ENCODE measurements at regions not wholly inside any gene's neighbourhood (a gene's known extent, or its start where the extent isn't known, plus 50 kb on each side); places are given as distances from the start of the nearest gene placed in this dataset.
"Not testable (repeated sequence)": the region's sequence is repeated elsewhere in the genome, so short reads cannot be mapped to it uniquely, and the experiment has no call there.

DNA sequence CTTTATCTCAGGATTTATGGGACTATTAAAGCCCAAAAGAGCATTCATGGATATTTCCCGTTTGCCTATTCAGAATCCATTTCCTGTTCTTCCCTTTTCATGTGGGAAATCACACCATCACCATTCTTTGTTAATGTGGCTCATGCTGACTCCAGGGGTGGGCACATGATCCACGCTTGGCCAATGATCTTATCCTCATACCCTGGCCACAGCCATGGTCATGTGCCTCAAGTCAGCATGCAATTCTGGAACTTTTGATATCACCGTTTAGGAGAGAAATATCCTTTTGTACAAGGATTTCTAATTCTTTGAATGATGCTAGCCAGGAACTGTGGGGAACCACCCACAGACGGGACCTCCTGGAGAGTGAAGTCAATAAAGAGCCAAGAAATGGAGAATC lies 272.2 kb downstream of the PRELID2 start:
- DNase-seq = no peak

DNA sequence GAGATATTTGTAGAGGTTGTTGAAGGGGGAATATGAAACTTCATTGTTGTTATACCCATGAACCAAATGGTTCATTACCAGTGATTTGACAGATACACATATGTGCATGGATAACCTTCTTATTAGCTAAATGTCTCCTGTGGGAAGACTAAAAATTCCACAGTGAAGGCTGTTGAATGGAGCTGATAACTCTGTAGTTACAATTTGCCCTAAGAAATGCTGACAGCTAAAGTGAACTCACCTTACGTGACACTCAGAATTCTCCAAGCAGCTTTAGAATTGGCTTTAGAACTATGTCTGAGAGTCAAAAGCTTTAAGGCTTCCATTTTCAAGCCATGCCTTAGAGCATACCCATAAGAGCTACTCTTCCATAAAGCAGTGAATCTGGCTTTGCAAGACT lies 276.9 kb downstream of the PRELID2 start:
- DNase-seq = no peak

DNA sequence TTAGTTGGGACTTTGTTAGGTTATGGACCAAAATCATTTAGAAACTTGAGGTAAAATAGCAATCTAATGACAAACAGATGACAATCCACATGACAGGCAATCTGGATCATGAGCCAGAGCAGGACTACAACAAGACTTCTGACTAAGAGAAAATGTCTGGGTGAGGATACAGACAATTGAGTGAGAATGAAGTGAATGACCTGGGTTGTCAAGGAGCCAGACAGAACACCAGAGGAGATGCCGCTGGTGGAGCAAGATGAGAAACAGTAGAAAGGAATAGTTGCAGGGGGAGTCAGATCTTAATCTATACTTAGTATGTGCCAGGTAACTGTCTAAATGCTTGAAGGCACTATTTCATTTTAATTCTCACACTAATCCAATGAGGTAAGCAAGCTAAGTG lies 277.8 kb downstream of the PRELID2 start:
- DNase-seq = no peak

DNA sequence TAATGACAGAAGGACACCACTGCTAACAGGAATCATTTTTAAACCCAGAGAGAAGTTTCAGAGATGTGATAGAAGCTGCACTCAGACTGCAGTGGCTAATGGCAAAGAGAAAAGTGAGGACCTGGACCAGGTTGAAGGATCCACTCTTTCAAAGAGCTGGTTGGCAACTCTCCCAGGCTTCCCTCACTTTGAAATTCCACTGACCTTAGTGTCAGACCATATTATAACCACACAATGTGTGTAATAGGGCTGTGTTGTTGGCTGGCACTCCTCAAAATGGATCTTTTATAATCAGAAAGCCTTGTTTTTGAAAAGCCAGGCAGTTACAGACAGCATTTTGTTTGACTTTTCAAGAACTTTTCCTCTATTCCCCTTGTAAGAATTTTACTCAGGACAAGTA lies 280.7 kb downstream of the PRELID2 start:
- no peak for DNase-seq

GRCh38 chr5:145553177-145553576 lies 282.0 kb downstream of the PRELID2 start:
- no peak for DNase-seq

DNA sequence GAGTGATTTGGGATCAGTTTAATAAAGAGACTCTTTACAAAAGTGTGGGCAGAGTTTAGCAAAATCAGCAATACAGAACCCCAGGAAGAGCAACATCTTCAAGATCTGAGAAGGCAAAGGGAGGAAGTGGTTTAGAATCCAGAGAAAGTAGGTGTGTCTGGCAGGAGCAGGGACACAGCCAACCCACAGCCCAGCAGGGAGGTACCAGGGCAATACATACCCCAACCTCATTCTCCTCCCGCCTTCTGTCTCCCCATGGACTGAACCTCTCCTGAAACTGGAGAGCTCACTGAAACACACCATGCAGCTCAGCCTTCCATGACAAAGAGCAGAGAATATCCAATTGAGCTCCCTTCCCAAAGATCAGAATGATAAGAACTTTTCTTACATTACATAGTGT lies 283.4 kb downstream of the PRELID2 start:
- DNase-seq = no peak

DNA sequence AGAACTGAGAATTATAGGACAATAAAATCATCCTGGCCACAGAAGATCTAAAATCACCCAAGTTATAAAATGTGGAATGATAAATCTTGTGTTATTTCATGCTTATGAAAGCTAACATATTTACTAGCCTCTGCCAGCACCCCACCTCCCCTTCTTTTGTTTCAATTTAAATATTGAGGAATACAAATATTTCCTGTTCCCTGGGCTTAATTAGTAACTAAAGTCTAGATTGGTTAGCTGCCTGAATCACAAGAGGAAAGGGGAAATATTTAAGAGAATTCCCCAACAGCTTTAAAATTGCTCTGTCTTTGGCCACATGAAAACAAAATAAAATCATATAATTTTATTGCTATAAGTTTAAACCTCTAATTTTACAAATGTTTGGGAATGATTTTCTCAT lies 287.0 kb downstream of the PRELID2 start:
- DNase-seq = no peak

GRCh38 chr5:145544401-145544800 lies 290.7 kb downstream of the PRELID2 start:
- no peak for DNase-seq

DNA sequence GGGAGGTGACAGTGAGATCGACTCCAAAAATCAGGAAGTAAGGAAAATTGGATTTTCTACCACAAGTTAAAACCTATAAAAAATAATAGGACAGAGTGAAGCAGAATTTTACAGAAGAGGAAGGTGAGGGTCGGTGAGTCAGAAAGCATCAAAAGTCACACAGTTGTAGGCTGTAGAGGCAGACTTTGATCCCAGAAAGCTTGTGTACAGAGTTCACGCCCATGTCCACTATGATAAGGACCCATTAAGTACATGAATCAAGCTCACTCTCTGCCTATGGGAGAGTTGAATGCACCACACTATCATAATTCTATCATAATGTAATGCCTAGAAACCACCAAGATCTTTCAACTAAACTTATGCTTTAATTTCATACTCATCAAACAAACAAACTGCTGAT lies 291.2 kb downstream of the PRELID2 start:
- no peak for DNase-seq

DNA sequence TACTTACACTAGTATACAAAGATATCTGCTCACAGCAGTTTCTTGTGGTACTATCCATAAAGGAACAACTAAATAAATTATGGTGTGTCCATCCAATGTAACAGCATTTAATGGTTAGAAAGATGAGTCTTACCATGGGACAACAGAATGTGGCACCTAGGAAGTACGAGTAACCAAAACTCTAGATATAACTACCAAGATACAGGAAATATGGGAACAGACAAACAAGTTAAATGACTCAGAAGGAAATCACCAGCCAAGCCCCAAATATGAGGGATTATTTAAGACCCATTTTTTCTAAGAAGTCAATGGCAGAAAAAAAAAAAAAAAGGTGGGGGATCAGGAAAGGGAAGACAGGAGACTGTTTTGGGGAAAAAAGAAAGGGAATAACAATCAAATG lies 294.8 kb downstream of the PRELID2 start:
- no peak for DNase-seq

GRCh38 chr5:145539201-145539600 lies 295.9 kb downstream of the PRELID2 start:
- DNase-seq = no peak

GRCh38 chr5:145536133-145536532 lies 299.0 kb downstream of the PRELID2 start:
- no peak for DNase-seq

GRCh38 chr5:145531038-145531734 lies 304.0 kb downstream of the PRELID2 start:
- DNase-seq = no peak

- DNase-seq = no peak
Measured at GRCh38 chr5:145521523-145521922, 313.6 kb downstream of the PRELID2 start.

GRCh38 chr5:145521066-145521465 lies 314.1 kb downstream of the PRELID2 start:
- no peak for DNase-seq

- DNase-seq = no peak
Measured at GRCh38 chr5:145520335-145520734, 314.8 kb downstream of the PRELID2 start.

DNA sequence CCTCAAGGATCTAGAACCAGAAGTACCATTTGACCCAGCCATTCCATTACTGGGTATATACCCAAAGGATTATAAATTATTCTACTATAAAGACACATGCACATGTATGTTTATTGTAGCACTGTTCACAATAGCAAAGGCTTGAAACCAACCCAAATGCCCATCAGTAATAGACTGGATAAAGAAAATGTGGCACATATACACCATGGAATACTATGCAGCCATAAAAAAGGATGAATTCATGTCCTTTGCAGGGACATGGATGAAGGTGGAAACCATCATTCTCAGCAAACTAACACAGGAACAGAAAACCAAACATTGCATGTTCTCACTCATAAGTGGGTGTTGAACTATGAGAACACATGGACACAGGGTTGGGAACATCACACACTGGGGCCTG lies 317.6 kb downstream of the PRELID2 start:
- DNase-seq = not testable (repeated sequence)

DNA sequence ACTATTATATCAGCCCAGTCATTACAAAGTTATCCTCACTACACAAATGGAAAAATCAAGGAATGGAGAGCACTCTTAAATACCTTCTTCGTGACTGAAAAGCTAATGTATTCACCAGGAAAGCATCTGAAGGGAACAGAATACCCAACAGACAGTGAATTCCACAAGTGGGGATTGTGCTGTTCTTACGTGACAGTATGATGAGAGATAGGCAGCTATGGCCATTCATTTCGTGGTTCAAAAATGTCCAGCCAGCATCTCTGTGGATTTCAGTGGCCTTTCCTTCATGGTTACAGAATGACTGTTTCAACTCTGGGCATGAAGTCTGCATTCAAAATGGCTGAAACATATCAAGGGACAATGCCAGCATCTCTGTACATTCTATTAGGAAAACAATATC lies 323.8 kb downstream of the PRELID2 start:
- no peak for DNase-seq

GRCh38 chr5:145510769-145511168 lies 324.4 kb downstream of the PRELID2 start:
- DNase-seq = no peak

DNA sequence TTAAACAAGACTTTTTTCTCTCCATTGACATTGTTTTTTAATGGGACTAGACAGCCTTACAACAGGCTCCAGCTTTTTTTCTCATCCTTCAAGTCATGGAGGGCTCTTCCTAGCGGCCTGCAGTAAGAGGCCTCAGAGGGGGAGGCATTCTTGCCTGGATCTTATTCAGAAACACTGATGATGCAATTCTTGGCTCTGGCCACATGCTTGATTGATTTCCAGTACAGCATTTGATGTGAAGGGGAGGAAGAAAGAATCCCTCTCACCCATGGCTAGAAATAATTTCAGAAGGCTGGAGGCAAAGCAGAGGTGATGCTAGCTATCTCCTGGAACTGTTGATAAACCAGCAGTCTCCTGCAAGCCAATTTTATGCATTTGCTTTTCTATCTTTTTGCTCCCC lies 324.8 kb downstream of the PRELID2 start:
- no peak for DNase-seq

DNA sequence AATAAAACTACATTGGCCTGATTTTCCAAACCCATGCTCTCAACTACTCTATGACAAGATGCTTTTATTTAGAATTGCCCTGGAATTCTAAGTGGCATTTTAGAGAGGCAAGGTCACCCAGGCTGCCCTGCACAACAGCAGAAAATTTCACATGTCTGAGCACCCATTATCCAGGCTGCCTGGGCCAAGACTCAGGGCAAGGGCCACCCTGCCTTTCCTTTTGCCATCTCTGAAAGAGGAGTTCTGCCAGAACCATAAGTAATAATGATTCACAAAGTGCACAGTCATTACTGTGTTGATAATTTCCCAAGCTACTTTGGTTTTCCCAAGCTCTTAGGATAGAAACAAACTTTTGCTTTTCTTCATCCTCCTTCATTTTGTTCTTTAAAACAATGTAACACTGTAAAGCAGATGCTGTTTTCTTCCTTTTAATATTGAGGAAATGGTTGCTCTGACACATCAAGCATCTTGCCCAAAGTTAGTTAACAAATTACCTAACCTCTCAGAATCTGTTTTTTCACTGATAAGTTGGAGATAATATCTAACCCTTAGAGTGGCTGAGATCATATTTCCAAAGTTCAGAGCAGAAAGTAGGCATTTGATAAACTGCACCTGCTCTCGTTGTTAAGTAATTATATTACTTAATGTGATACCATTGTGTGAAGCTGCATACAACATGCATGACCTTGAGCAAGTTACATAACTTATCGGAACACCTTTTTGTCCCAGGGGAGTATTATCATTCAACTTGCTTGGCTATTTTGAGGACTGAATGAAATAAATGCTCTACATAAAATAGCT lies 325.6 kb downstream of the PRELID2 start:
- DNase-seq = no peak

DNA sequence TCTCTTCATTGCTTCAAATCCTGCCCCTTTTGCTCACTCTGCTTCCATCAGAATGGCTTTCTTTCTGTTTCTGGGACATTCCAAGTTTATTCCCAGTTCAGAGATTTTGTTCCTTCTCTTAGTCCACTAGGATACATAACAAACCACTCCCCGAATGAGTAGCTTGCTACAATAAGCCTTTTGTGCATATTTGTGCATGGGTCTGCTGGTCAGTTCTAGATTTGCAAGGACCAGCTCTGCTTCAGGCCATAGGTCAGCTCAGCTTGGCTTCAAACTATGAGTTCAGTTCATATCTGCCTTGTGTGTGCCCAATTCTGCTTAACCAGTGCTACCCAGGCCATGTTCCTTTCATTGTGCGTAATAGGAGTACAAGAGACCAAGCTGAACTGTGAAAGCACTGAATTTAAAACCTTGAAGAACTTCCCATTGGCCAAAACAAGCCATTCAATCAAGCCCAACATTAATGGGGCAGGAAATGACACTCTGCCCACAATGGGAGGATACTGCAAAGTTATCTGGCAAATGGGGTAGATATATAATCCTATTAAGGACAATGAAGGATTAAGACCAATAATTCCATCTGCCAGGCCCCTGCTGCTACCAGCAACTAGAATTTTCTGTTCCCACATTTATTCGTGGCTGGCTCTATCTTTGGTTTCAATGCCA lies 328.8 kb downstream of the PRELID2 start:
- DNase-seq = no peak

DNA sequence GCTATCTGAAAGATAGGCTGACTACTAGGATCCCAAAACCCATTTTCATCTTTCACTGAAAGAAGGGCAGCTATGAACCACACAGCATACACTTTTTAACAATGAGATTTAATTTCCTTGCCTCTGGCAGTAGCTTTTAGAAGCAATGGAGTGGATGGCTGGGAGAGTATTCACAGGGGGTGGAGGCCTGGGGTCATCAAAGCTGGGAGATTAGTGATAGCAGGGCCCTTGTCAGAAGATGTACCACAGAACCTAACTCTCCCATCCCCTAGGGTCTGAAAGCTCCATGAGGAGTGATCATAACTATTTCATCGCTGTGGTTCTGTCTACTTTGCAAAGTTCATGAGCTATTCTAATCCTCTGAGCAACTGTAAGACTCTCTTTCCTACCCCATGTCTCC lies 332.2 kb downstream of the PRELID2 start:
- DNase-seq = no peak

DNA sequence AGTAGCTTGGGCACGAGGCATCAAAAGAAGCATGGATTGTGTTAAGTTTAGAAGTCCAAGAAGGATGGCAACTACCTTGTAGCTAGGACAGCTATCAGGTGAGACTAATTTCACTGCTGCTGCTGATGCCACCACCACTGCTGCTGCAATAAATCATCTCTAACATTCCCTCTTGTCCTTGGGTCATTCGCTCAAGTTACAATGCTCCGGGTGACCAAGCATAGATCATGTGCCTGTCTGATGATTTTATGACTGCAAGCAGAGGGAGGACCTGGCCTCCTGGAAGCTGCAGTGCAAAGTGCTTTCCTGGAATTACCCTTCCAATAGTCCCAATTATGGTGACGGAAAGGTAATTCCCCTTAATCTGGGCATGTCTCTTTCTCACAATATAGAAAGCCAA lies 334.4 kb downstream of the PRELID2 start:
- DNase-seq = no peak

Measured in NCI-H1930 (cell line).